Upper lobe of left lung (tissue), 6 donors: ENCODE measurements at regions not wholly inside any gene's neighbourhood (a gene's known extent, or its start where the extent isn't known, plus 50 kb on each side); places are given as distances from the start of the nearest gene placed in this dataset.

Experiments used
- ATAC-seq, 2 donors: fragments of 200-7000 bp; cut with Tn5 transposase; one replicate each; pipeline ENCODE4 v1.9.1; 2022; ENCODE audit warnings: mild to moderate bottlenecking in 2 of 2, moderate library complexity in 2 of 2; ENCODE audit not compliant: low FRiP score in 2 of 2
- DNase-seq, 2 donors: peaks; one replicate each; pipeline ENCODE4 v3.0.0-alpha.2; 2019 to 2020
- H3K27ac ChIP-seq, 4 donors: fragments of 200-600 bp; sonication (generic); one replicate each; pipeline ENCODE4 v1.5.1; 2016 to 2019
- H3K27me3 ChIP-seq, 4 donors: fragments of 200-600 bp; sonication (generic); one replicate each; pipeline ENCODE4 v1.5.1; 2017 to 2019
- H3K36me3 ChIP-seq, 4 donors: fragments of 200-600 bp; sonication (generic); one replicate each; pipeline ENCODE4 v1.5.1; 2016 to 2019
- H3K4me1 ChIP-seq, 4 donors: fragments of 200-600 bp; sonication (generic); one replicate each; pipeline ENCODE4 v1.5.1; 2018 to 2019
- H3K4me3 ChIP-seq, 4 donors: fragments of 200-600 bp; sonication (generic); one replicate each; pipeline ENCODE4 v1.5.1; 2017 to 2019; ENCODE audit warnings: mild to moderate bottlenecking in 2 of 4, moderate library complexity in 1 of 4
- H3K9me3 ChIP-seq, 4 donors: fragments of 200-600 bp; sonication (generic); one replicate each; pipeline ENCODE4 v1.5.1; 2018 to 2019
- EP300 ChIP-seq, 4 donors: sonication (generic); formaldehyde crosslinking; IDR thresholded peaks; one replicate each; pipeline ENCODE4 v1.5.1; 2017; ENCODE audit warnings: antibody characterized with exemption in 4 of 4, control low read depth in 2 of 4
- POLR2A ChIP-seq, 4 donors: fragments of 450-650 bp; IDR thresholded peaks; one replicate each; pipeline ENCODE4 v1.5.1; 2016 to 2017; ENCODE audit warnings: antibody characterized with exemption in 4 of 4, mild to moderate bottlenecking in 2 of 4
- POLR2AphosphoS5 ChIP-seq, 2 donors: sonication (generic); formaldehyde crosslinking; IDR thresholded peaks; one replicate each; pipeline ENCODE4 v1.5.1; 2017; ENCODE audit warnings: antibody characterized with exemption in 2 of 2
- WGBS, 2 donors: methylation state at CpG; one replicate each; pipeline ENCODE4 v1.1.5; 2017 to 2018; 5-methylcytosine and 5-hydroxymethylcytosine counted together
- TF ChIP-seq, protein P1 (sequence below), 6 experiments: fragments of 450-650 bp in 4 of 6; fragments of 200-600 bp in 2 of 6; sonication (generic) in 2 of 6; IDR thresholded peaks; one replicate each; pipeline ENCODE4 v1.5.1; 2016 to 2019; ENCODE audit warnings: antibody characterized with exemption in 6 of 6
- donor health status: DM: no; HTN: no; CAD: no; lungs with moderate emphysema.
- donor health status: DM: no; HTN: yes; CAD: no; lungs with severe emphysema.

DNA sequence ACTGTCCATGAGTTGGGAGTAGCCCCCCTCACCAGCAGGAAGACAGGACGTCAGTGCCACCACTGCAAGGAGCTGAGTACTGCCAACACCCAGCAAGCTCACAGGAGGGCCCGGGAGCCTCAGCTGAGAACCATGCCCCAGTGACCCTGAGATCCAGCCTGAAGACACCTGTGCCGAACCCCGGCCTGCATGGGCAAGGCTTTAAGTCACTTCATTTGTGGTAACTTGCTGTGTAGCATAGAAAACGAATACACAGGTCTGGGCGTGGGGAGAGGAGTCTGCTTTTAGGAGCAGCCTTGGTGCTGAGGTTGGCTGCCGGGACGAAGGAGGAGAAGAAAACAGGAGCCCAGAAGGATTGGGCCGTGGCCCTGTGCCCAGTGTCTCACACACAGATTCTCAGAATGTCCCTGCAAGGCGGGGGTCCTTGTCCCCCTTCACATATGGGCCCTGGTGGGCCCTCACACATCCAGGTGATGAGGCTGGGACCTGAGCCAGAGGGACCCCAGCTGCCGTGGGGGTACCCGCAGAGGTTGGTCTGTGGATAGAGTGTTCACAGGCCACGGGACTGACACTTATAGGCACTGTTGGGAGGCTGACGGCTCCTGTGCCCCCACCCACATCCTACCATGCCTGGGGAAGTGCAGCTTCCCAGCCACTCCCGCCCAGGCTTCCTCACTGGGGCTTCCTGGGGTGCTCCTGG, 85.3 kb downstream of the PLXNA1 start:
- no peaks in the 10 kb centered on the region for H3K9me3 ChIP-seq
- ATAC-seq (no peak), DNase-seq (no peak)
- 73 to 89% methylated on average over 11 to 15 of the region's 15 CpGs for WGBS, 2 donors
- H3K27ac ChIP-seq, result no peak overlapping the region
- H3K4me3 ChIP-seq, result no peak overlapping the region
- no peaks in the 10 kb centered on the region for H3K36me3 ChIP-seq
- no peaks in the 10 kb centered on the region for H3K27me3 ChIP-seq
- TF ChIP-seq POLR2A (IDR thresholded peaks at IDR 0.05) (no peak), EP300 (IDR thresholded peaks at IDR 0.05) (no peak), POLR2AphosphoS5 (IDR thresholded peaks at IDR 0.05) (no peak)
- TF ChIP-seq, protein P1, sequence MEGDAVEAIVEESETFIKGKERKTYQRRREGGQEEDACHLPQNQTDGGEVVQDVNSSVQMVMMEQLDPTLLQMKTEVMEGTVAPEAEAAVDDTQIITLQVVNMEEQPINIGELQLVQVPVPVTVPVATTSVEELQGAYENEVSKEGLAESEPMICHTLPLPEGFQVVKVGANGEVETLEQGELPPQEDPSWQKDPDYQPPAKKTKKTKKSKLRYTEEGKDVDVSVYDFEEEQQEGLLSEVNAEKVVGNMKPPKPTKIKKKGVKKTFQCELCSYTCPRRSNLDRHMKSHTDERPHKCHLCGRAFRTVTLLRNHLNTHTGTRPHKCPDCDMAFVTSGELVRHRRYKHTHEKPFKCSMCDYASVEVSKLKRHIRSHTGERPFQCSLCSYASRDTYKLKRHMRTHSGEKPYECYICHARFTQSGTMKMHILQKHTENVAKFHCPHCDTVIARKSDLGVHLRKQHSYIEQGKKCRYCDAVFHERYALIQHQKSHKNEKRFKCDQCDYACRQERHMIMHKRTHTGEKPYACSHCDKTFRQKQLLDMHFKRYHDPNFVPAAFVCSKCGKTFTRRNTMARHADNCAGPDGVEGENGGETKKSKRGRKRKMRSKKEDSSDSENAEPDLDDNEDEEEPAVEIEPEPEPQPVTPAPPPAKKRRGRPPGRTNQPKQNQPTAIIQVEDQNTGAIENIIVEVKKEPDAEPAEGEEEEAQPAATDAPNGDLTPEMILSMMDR (IDR thresholded peaks at IDR 0.05), result no peak
- peaks cover 0 to 2% (median under 1%) of the 10 kb centered on the region in 4 donors for H3K4me1 ChIP-seq

DNA sequence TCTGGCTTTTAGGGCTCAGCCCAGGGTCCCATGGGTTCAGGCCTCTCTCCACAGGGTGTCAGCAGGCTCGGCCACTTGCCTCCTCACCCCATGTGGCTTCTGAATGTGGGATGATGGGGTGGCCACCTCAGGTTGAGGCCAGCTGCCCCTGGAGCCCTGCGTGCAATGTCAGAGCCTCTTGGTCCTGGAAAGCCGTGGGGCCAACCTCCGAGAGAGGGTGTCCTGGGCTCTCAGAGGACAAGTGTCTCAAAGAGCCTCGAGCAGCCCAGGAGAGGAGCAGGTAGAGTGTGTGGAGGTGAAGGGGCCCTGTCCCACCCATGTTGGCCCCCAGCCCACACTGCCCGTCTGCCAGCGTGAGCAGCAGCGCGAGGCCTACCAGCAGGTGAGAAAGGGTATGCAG, 86.0 kb downstream of the PLXNA1 start:
- ATAC-seq, result no peak
- H3K9me3 ChIP-seq, result no peaks in the 10 kb centered on the region

DNA sequence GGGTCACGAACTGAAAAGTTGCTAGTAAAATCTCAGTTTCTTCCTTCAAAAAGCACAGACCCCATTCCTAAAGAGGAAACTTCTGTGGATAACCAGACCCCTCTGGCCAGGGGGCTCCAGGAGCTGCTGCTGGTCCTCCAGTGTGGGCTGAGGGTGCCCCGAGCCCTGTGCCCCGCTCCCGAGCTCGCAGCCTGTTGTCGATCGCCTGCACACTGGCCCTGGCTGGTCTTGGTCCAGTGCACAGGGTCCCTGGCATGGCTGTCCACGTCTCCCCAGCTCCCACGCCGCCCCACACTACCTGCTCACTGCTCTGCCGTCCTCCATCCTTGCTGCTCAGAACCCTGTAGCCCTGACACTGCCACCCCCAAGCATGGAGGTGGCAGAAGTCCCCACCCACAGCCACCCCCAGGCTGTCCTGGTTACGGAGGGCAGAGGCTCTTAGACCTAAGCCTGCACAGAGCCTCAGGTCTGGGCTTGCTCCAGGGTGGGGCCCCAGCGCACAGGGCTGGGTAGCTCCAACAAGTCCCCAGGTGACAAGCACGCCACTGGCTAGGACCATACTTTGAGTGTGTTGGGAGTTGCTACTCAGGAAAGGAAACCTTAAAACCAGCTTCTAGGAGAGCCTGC, 87.0 kb downstream of the PLXNA1 start:
- Histone ChIP-seq H3K27me3 (no peaks in the 10 kb centered on the region), H3K27ac (no peak overlapping the region), H3K4me1 (peaks cover 0 to 17% (median 4%) of the 10 kb centered on the region in 4 donors), H3K36me3 (no peaks in the 10 kb centered on the region), H3K4me3 (no peak overlapping the region), H3K9me3 (no peaks in the 10 kb centered on the region)
- DNase-seq, result no peak
- 89 to 91% methylated on average over 14 of the region's 14 CpGs for WGBS, 2 donors
- TF ChIP-seq, protein P1 (IDR thresholded peaks at IDR 0.05), result no peak
- TF ChIP-seq EP300 (IDR thresholded peaks at IDR 0.05) (no peak), POLR2AphosphoS5 (IDR thresholded peaks at IDR 0.05) (no peak), POLR2A (IDR thresholded peaks at IDR 0.05) (no peak)
- ATAC-seq, result no peak

More for the DNA sequence above, 86.0 kb downstream of the PLXNA1 start:
- H3K4me1 ChIP-seq, result peaks cover 0 to 7% (median 3%) of the 10 kb centered on the region in 4 donors
- no peak for TF ChIP-seq EP300 (IDR thresholded peaks at IDR 0.05)
- TF ChIP-seq POLR2A (IDR thresholded peaks at IDR 0.05), result no peak
- no peak for TF ChIP-seq POLR2AphosphoS5 (IDR thresholded peaks at IDR 0.05)
- TF ChIP-seq, protein P1 (IDR thresholded peaks at IDR 0.05), result no peak
- no peaks in the 10 kb centered on the region for H3K27me3 ChIP-seq
- no peak for DNase-seq
- H3K27ac ChIP-seq, result no peak overlapping the region
- 81 to 92% methylated on average over 9 of the region's 9 CpGs for WGBS, 2 donors
- H3K36me3 ChIP-seq, result no peaks in the 10 kb centered on the region
- no peak overlapping the region for H3K4me3 ChIP-seq

DNA sequence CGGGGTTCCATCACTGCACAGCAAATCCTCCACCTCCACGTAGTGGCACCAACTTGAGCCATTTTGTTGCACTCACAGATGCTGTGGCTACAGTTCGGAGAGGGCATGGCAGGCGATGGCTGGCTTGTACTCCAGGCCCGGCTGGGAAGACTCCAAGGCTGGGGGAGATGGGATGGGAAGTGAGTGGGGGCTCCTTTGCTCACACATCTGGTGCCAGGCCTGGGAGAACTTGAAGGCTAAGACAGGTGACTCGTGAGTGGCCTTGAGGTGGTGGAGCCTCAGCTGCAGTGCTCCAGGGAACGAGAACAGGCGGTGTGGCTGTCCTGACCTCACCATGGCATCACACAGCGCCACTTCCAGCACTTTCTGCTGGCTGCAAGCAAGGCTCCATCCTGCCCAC, 87.9 kb downstream of the PLXNA1 start:
- H3K4me3 ChIP-seq, result no peak overlapping the region
- H3K27ac ChIP-seq, result no peak overlapping the region
- peaks cover 0 to 18% (median 4%) of the 10 kb centered on the region in 4 donors for H3K4me1 ChIP-seq
- no peak for DNase-seq
- no peaks in the 10 kb centered on the region for H3K36me3 ChIP-seq
- WGBS, 2 donors, result 87% methylated on average over 6 to 9 of the region's 9 CpGs
- ATAC-seq, result no peak
- TF ChIP-seq, protein P1 (IDR thresholded peaks at IDR 0.05), result no peak
- TF ChIP-seq EP300 (IDR thresholded peaks at IDR 0.05), result no peak
- no peak for TF ChIP-seq POLR2AphosphoS5 (IDR thresholded peaks at IDR 0.05)
- TF ChIP-seq POLR2A (IDR thresholded peaks at IDR 0.05), result no peak
- no peaks in the 10 kb centered on the region for H3K9me3 ChIP-seq
- H3K27me3 ChIP-seq, result no peaks in the 10 kb centered on the region
